NT2/D1 (cell line): ENCODE measurements at regions not wholly inside any gene's neighbourhood (a gene's known extent, or its start where the extent isn't known, plus 50 kb on each side); places are given as distances from the start of the nearest gene placed in this dataset.

Source experiments
- YY1 ChIP-seq: IDR thresholded peaks from 2 replicates; pipeline ENCODE4 v1.6.1; 2011; ENCODE audit not compliant: insufficient read length, insufficient read depth
- ZNF274 ChIP-seq: IDR thresholded peaks from 2 replicates; pipeline ENCODE4 v1.6.1; 2011; ENCODE audit warnings: mild to moderate bottlenecking, low read depth, low read length

DNA sequence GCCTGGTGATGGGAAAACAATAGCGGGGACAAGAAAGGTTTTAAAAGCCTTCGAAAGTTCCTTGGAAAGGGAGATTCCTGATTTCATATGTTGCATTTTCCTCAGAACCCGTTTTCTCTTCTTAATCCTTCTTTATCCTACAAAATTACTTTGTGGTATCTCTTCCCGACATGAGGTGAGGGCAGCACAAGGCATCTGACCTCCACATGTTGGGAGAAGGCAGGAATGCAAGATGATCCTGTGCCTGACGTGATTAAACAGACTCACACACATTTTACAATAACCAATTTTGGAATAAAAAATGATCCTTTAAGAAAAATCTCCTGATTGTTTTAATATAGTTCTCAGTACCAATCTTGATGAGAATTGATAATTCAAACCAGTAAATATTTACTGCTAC lies 153.3 kb upstream of the MKLN1 start:
- no peak for TF ChIP-seq ZNF274
- TF ChIP-seq YY1 = no peak
